ENCODE measurements at regions not wholly inside any gene's neighbourhood (a gene's known extent, or its start where the extent isn't known, plus 50 kb on each side); places are given as distances from the start of the nearest gene placed in this dataset.

GRCh38 chr15:39051626-39052322 is 487.2 kb upstream of the RASGRP1 start:
- DNase-seq, result peak; percentile 89

GRCh38 chr15:39052323-39052705 is 487.7 kb upstream of the RASGRP1 start:
- DNase-seq, result peak; percentile 89

GRCh38 chr15:39053480-39053879 is 488.9 kb upstream of the RASGRP1 start:
- DNase-seq, result no peak

- no peak for DNase-seq
These were observed 489.6 kb upstream of the RASGRP1 start for GRCh38 chr15:39054128-39054732.

- no peak for DNase-seq
These were observed 491.7 kb upstream of the RASGRP1 start for GRCh38 chr15:39056357-39056756.

- no peak for DNase-seq
These were observed 493.9 kb upstream of the RASGRP1 start for GRCh38 chr15:39058351-39059131.

GRCh38 chr15:39059917-39060316 is 495.3 kb upstream of the RASGRP1 start:
- no peak for DNase-seq

GRCh38 chr15:39061952-39062464 is 497.4 kb upstream of the RASGRP1 start:
- no peak for DNase-seq

GRCh38 chr15:39066677-39067076 is 502.1 kb upstream of the RASGRP1 start:
- no peak for DNase-seq

- DNase-seq, result no peak
These were observed 506.4 kb upstream of the THBS1 start for GRCh38 chr15:39074341-39074985.

GRCh38 chr15:39075311-39075710 is 505.6 kb upstream of the THBS1 start:
- DNase-seq, result no peak

GRCh38 chr15:39075756-39076341 is 505.0 kb upstream of the THBS1 start:
- no peak for DNase-seq

- DNase-seq, result no peak
These were observed 502.9 kb upstream of the THBS1 start for GRCh38 chr15:39078026-39078425.

- peak; percentile 34 for DNase-seq
These were observed 501.5 kb upstream of the THBS1 start for GRCh38 chr15:39079296-39079847.

GRCh38 chr15:39083213-39083612 is 497.7 kb upstream of the THBS1 start:
- no peak for DNase-seq

- peak; percentile 93 for DNase-seq
These were observed 496.0 kb upstream of the THBS1 start for GRCh38 chr15:39084674-39085530.

GRCh38 chr15:39086641-39087040 is 494.2 kb upstream of the THBS1 start:
- no peak for DNase-seq

- no peak for DNase-seq
These were observed 492.7 kb upstream of the THBS1 start for GRCh38 chr15:39088156-39088555.

GRCh38 chr15:39092354-39092753 is 488.5 kb upstream of the THBS1 start:
- DNase-seq, result no peak

GRCh38 chr15:39092761-39093160 is 488.1 kb upstream of the THBS1 start:
- DNase-seq, result no peak

GRCh38 chr15:39094116-39094515 is 486.8 kb upstream of the THBS1 start:
- DNase-seq, result no peak

Measured in NCI-H1694 treated with DMSO at 0.1 percent for 48 hours (cell line).